HG03196 (cell line): ENCODE measurements at regions not wholly inside any gene's neighbourhood (a gene's known extent, or its start where the extent isn't known, plus 50 kb on each side); places are given as distances from the start of the nearest gene placed in this dataset.

ENCODE experiments used
- ATAC-seq: cut with Tn5 transposase; IDR thresholded peaks from one replicate; pipeline ENCODE4 v1.9.1; 2021; ENCODE audit not compliant: unreplicated experiment

GRCh38 chr4:56209767-56210166 is 177.5 kb downstream of the AASDH start:
- no peak for ATAC-seq

GRCh38 chr4:56208103-56208502 is 179.2 kb downstream of the AASDH start:
- no peak for ATAC-seq

GRCh38 chr4:56206258-56206657 is 181.0 kb downstream of the AASDH start:
- ATAC-seq: no peak

GRCh38 chr4:56200275-56200674 is 187.0 kb downstream of the AASDH start:
- ATAC-seq: no peak

- ATAC-seq: no peak
These were observed 189.0 kb downstream of the AASDH start for GRCh38 chr4:56198265-56198664.

GRCh38 chr4:56197387-56197786 is 189.9 kb downstream of the AASDH start:
- no peak for ATAC-seq

GRCh38 chr4:56195025-56195424 is 192.3 kb downstream of the AASDH start:
- ATAC-seq: no peak

- ATAC-seq: no peak
These were observed 195.8 kb downstream of the AASDH start for GRCh38 chr4:56191534-56191933.

GRCh38 chr4:56187688-56188087 is 199.6 kb downstream of the AASDH start:
- ATAC-seq: no peak

- ATAC-seq: no peak
These were observed 200.3 kb downstream of the AASDH start for GRCh38 chr4:56186808-56187523.

- ATAC-seq: no peak
These were observed 201.4 kb downstream of the AASDH start for GRCh38 chr4:56185901-56186300.

GRCh38 chr4:56184214-56184613 is 203.1 kb downstream of the AASDH start:
- ATAC-seq: no peak

GRCh38 chr4:56183344-56183959 is 203.8 kb downstream of the AASDH start:
- peak; percentile 69 for ATAC-seq

- ATAC-seq: no peak
These were observed 204.9 kb downstream of the AASDH start for GRCh38 chr4:56182356-56182755.

GRCh38 chr4:56181140-56181953 is 205.9 kb downstream of the AASDH start:
- ATAC-seq: no peak

- no peak for ATAC-seq
These were observed 218.2 kb downstream of the AASDH start for GRCh38 chr4:56169061-56169460.

GRCh38 chr4:56164907-56165306 is 216.2 kb downstream of the CEP135 start:
- ATAC-seq: no peak

- no peak for ATAC-seq
These were observed 211.9 kb downstream of the CEP135 start for GRCh38 chr4:56160636-56161035.

GRCh38 chr4:56158483-56158882 is 209.7 kb downstream of the CEP135 start:
- ATAC-seq: no peak

- no peak for ATAC-seq
These were observed 207.4 kb downstream of the CEP135 start for GRCh38 chr4:56156141-56156540.

- ATAC-seq: no peak
These were observed 206.7 kb downstream of the CEP135 start for GRCh38 chr4:56155432-56155831.

- ATAC-seq: no peak
These were observed 200.8 kb downstream of the CEP135 start for GRCh38 chr4:56149591-56149990.
